Gastrocnemius medialis (tissue), 4 donors: ENCODE measurements at regions not wholly inside any gene's neighbourhood (a gene's known extent, or its start where the extent isn't known, plus 50 kb on each side); places are given as distances from the start of the nearest gene placed in this dataset.

Experiments
- ATAC-seq, 2 donors: fragments of 150-250 bp; one replicate each; pipeline ENCODE4 v1.9.1; 2016
- DNase-seq, 2 donors: peaks; one replicate each; pipeline ENCODE4 v3.0.0-alpha.2; 2019
- H3K27ac ChIP-seq, 4 donors: fragments of 200-600 bp; sonication (generic); 1 replicate in 1 of 4; 2 replicates in 3 of 4; pipeline ENCODE4 v1.5.1; 2016 to 2018; ENCODE audit warnings: mild to moderate bottlenecking in 2 of 4, moderate library complexity in 1 of 4
- H3K27me3 ChIP-seq, 3 donors: fragments of 200-600 bp; sonication (generic) in 2 of 3; 1 replicate in 1 of 3; 2 replicates in 2 of 3; pipeline versions ENCODE4 v1.5.1 to v1.6.0; 2016 to 2019; ENCODE audit warnings: mild to moderate bottlenecking in 1 of 3, moderate library complexity in 1 of 3
- H3K36me3 ChIP-seq, 2 donors: fragments of 200-600 bp; sonication (generic) in 1 of 2; one replicate each; pipeline ENCODE4 v1.5.1; 2017 to 2018
- H3K4me1 ChIP-seq, 2 donors: fragments of 200-600 bp; sonication (generic) in 1 of 2; one replicate each; pipeline ENCODE4 v1.5.1; 2016 to 2017; ENCODE audit warnings: mild to moderate bottlenecking in 2 of 2
- H3K4me3 ChIP-seq, 4 donors: fragments of 200-600 bp; sonication (generic) in 3 of 4; 1 replicate in 1 of 4; 2 replicates in 3 of 4; pipeline ENCODE4 v1.5.1; 2016 to 2019; ENCODE audit warnings: mild to moderate bottlenecking in 2 of 4
- H3K9me3 ChIP-seq, 3 donors: fragments of 200-600 bp; sonication (generic) in 2 of 3; 1 replicate in 1 of 3; 2 replicates in 2 of 3; pipeline ENCODE4 v1.5.1; 2016 to 2019
- CTCF ChIP-seq, 5 experiments: fragments of 450-650 bp in 3 of 5; fragments of 200-600 bp in 2 of 5; sonication (generic) in 2 of 5; IDR thresholded peaks in 4 of 5; conservative IDR thresholded peaks in 1 of 5; 1 replicate in 4 of 5; 2 replicates in 1 of 5; pipeline ENCODE4 v1.5.1; 2016 to 2019; ENCODE audit warnings: antibody characterized with exemption in 5 of 5, mild to moderate bottlenecking in 3 of 5, moderate library complexity in 3 of 5
- POLR2A ChIP-seq, 2 donors: fragments of 450-650 bp; IDR thresholded peaks; one replicate each; pipeline ENCODE4 v1.6.1; 2017; ENCODE audit warnings: antibody characterized with exemption in 2 of 2, mild to moderate bottlenecking in 2 of 2, moderate library complexity in 2 of 2
- in situ Hi-C, 4 donors: fragments of 200-750 bp; cut with MboI; loops; one replicate each; pipeline versions ENCODE4 v1.15.0 to v1.8.0; 2017; ENCODE audit warnings: low sequenced_read_pairs in 4 of 4
- intact Hi-C: fragments of 100-400 bp; cut with DNase I; formaldehyde crosslinking; loops from one replicate; pipeline ENCODE4 v1.15.1; 2023; ENCODE audit warnings: low total_unique reads

GRCh38 chr4:28435314-28435713 is 1574.7 kb downstream of the STIM2 start:
- no peaks in the 10 kb centered on the region for H3K36me3 ChIP-seq
- no peaks in the 10 kb centered on the region for H3K4me1 ChIP-seq
- in situ Hi-C loops, result no loop called here
- H3K4me3 ChIP-seq, result no peak overlapping the region
- H3K9me3 ChIP-seq, result no peaks in the 10 kb centered on the region
- H3K27ac ChIP-seq, result no peak overlapping the region
- intact Hi-C loops, result no loop called here
- H3K27me3 ChIP-seq, result no peaks in the 10 kb centered on the region
- no peak for ATAC-seq
- no peak for TF ChIP-seq POLR2A (IDR thresholded peaks at IDR 0.05)
- no peak for TF ChIP-seq CTCF (IDR thresholded peaks at IDR 0.05 in 4 of 5, conservative IDR thresholded peaks at IDR 0.05 in 1 of 5)
- DNase-seq, result no peak

- no peaks in the 10 kb centered on the region for H3K4me1 ChIP-seq
- H3K27me3 ChIP-seq, result no peaks in the 10 kb centered on the region
- TF ChIP-seq POLR2A (IDR thresholded peaks at IDR 0.05), result no peak
- TF ChIP-seq CTCF (IDR thresholded peaks at IDR 0.05 in 4 of 5, conservative IDR thresholded peaks at IDR 0.05 in 1 of 5), result no peak
- ATAC-seq (no peak), DNase-seq (no peak)
- in situ Hi-C loops (no loop called here), intact Hi-C loops (no loop called here)
- H3K4me3 ChIP-seq, result no peak overlapping the region
- H3K36me3 ChIP-seq, result no peaks in the 10 kb centered on the region
- H3K27ac ChIP-seq, result no peak overlapping the region
- no peaks in the 10 kb centered on the region for H3K9me3 ChIP-seq
These were observed 1575.8 kb downstream of the STIM2 start for GRCh38 chr4:28436191-28437080.

- DNase-seq (no peak), ATAC-seq (no peak)
- Histone ChIP-seq H3K9me3 (no peaks in the 10 kb centered on the region), H3K27ac (no peak overlapping the region), H3K4me1 (no peaks in the 10 kb centered on the region), H3K36me3 (no peaks in the 10 kb centered on the region), H3K4me3 (no peak overlapping the region), H3K27me3 (no peaks in the 10 kb centered on the region)
- intact Hi-C loops (no loop called here), in situ Hi-C loops (no loop called here)
- TF ChIP-seq POLR2A (IDR thresholded peaks at IDR 0.05), result no peak
- TF ChIP-seq CTCF (IDR thresholded peaks at IDR 0.05 in 4 of 5, conservative IDR thresholded peaks at IDR 0.05 in 1 of 5), result no peak
These were observed 1582.7 kb downstream of the STIM2 start for GRCh38 chr4:28443371-28443770.

GRCh38 chr4:28443801-28444412 is 1583.3 kb downstream of the STIM2 start:
- intact Hi-C loops (no loop called here), in situ Hi-C loops (no loop called here)
- no peaks in the 10 kb centered on the region for H3K9me3 ChIP-seq
- H3K27me3 ChIP-seq, result no peaks in the 10 kb centered on the region
- no peak for ATAC-seq
- no peaks in the 10 kb centered on the region for H3K4me1 ChIP-seq
- H3K36me3 ChIP-seq, result no peaks in the 10 kb centered on the region
- TF ChIP-seq POLR2A (IDR thresholded peaks at IDR 0.05) (no peak), CTCF (IDR thresholded peaks at IDR 0.05 in 4 of 5, conservative IDR thresholded peaks at IDR 0.05 in 1 of 5) (no peak)
- no peak overlapping the region for H3K27ac ChIP-seq
- H3K4me3 ChIP-seq, result no peak overlapping the region
- no peak for DNase-seq
